OCI-LY1 (cell line): ENCODE measurements at regions not wholly inside any gene's neighbourhood (a gene's known extent, or its start where the extent isn't known, plus 50 kb on each side); places are given as distances from the start of the nearest gene placed in this dataset.

ENCODE experiments used
- EZH2 ChIP-seq: fragments of 200-600 bp; sonication (generic), shearing (Covaris generic); IDR thresholded peaks from 2 replicates; pipeline ENCODE4 v1.8.0; 2017; ENCODE audit warnings: borderline replicate concordance, mixed run types, mild to moderate bottlenecking, antibody characterized with exemption, low read length, moderate library complexity, mixed read lengths
- TF ChIP-seq, protein P1 (sequence below): fragments of 200-600 bp; sonication (generic), shearing (Covaris generic); IDR thresholded peaks from 2 replicates; pipeline ENCODE4 v1.5.1; 2017; ENCODE audit warnings: mild to moderate bottlenecking, antibody characterized with exemption, low read length, moderate library complexity, mixed read lengths

- TF ChIP-seq, protein P1, sequence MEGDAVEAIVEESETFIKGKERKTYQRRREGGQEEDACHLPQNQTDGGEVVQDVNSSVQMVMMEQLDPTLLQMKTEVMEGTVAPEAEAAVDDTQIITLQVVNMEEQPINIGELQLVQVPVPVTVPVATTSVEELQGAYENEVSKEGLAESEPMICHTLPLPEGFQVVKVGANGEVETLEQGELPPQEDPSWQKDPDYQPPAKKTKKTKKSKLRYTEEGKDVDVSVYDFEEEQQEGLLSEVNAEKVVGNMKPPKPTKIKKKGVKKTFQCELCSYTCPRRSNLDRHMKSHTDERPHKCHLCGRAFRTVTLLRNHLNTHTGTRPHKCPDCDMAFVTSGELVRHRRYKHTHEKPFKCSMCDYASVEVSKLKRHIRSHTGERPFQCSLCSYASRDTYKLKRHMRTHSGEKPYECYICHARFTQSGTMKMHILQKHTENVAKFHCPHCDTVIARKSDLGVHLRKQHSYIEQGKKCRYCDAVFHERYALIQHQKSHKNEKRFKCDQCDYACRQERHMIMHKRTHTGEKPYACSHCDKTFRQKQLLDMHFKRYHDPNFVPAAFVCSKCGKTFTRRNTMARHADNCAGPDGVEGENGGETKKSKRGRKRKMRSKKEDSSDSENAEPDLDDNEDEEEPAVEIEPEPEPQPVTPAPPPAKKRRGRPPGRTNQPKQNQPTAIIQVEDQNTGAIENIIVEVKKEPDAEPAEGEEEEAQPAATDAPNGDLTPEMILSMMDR = no peak
- TF ChIP-seq EZH2 = no peak
Observed at GRCh38 chr5:118778941-118779340, 209.4 kb downstream of the DTWD2 start.
